GM18870 (cell line): ENCODE measurements at regions not wholly inside any gene's neighbourhood (a gene's known extent, or its start where the extent isn't known, plus 50 kb on each side); places are given as distances from the start of the nearest gene placed in this dataset.
"Not testable (repeated sequence)": the region's sequence is repeated elsewhere in the genome, so short reads cannot be mapped to it uniquely, and the experiment has no call there.

Source experiments
- ATAC-seq: cut with Tn5 transposase; IDR thresholded peaks from one replicate; pipeline ENCODE4 v1.9.1; 2021; ENCODE audit warnings: moderate library complexity; ENCODE audit not compliant: unreplicated experiment

DNA sequence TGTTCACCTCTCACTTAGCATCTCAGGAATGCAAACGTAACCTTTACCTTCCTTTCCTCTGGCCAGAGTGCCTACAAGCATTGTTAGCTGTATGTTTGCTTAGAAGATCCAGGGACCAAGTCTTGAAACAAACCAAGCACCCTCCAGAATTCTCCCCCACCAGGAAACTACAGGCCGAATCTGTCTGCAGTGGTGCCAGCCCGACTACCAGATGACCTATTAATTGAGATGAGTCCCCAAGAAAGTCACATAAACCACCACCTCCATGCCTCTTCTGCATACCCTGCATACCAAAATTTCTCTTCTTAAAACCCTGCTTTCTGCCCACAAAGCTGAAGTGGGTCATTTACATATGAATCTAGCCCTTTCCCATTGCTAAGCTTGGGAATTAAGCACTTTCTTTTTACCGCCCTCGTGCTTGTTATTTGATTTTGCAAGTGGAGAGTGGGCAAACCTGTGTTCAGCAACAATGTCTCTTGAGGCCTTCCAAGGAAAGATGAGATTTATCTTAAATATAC, 1239.1 kb downstream of the CDH12 start:
- ATAC-seq = no peak

DNA sequence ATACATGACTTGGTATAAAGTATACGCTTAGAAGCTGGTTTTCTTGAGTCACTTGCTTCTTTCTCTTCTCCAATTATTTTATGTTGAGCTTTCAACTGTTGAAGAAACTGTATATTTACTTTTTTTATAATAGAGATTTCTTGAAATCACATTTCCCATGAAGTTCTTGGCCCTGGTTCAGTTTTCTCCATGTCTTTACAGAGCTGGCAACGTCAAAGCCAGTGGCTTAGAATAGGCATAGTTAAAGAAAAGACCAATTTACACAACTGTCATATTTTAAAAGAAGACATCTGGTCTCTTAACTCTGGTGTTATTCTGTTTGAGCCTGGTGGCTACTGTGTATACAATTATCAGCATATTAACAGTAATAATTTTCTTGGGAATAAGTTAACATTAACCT, 1249.3 kb downstream of the CDH12 start:
- ATAC-seq = no peak

- ATAC-seq = no peak
These were observed 1258.6 kb downstream of the CDH12 start for GRCh38 chr5:21594566-21594965.

- no peak for ATAC-seq
These were observed 1259.9 kb downstream of the CDH12 start for GRCh38 chr5:21593261-21593660.

- no peak for ATAC-seq
These were observed 1271.6 kb downstream of the CDH12 start for GRCh38 chr5:21581508-21581907.

GRCh38 chr5:21574961-21575360, 1278.2 kb downstream of the CDH12 start:
- no peak for ATAC-seq

- ATAC-seq = no peak
These were observed 1278.7 kb downstream of the CDH12 start for GRCh38 chr5:21574438-21574837.

- ATAC-seq = no peak
These were observed 1279.5 kb downstream of the CDH12 start for GRCh38 chr5:21573416-21574314.

DNA sequence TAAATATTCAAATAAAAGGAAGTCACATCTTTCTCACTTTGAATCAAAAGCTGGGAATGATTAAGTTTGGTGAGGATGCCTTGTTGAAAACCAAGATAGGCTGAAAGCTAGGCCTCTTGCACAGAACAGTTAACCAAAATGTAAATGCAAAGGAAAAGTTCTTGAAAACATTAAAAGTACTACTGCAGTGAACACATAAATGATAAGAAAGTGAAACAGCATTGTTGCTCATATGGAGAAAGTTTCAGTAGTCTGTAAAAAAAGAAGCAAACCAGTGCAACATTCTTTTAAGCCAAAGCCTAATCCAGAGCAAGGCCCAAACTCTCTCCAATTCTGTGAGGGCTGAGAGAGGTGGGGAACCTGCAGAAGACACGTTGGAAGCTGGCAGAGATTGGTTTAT, 1281.9 kb downstream of the CDH12 start:
- ATAC-seq = not testable (repeated sequence)

DNA sequence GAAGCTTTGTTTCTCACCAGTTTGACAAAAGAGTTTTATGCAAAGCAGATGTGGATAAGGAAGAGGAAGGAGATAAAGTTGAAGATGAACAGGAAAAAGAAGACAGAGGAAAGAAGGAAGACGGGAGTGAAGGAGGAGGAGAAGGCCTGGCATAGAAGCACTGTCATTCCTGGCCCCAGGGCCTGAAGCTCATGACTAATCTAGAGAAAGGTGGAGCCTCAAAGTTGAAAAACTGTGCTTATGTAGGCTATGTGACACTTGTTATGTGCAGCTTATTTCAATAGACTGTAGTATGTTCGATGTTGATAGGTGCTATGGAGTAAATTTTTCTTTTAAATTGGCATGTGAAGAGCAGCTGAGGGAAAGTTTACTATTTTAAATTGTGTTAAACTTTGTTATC, 1294.0 kb downstream of the CDH12 start:
- not testable (repeated sequence) for ATAC-seq

DNA sequence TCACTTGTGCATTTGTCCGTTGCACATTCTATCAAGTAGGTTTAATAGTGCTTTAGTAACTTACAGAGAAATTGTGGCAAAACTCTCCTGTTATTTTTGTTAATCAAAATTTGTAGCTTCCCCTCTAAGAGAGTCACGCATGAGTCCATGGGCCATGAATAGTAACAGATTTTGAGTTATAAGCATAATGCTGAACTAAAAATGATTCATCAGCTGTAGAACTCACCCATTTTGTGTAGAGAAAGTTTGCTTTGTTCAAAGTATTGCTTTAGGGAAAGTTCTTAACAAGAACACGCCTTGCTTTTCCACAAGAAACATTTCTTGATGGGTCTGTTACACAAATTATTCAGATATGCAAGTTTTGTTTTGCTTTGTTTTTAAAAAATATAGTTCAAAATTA, 1300.9 kb downstream of the CDH12 start:
- not testable (repeated sequence) for ATAC-seq

- not testable (repeated sequence) for ATAC-seq
These were observed 1302.2 kb downstream of the CDH12 start for GRCh38 chr5:21550916-21551315.

- ATAC-seq = not testable (repeated sequence)
These were observed 1305.5 kb downstream of the CDH12 start for GRCh38 chr5:21547656-21548055.

DNA sequence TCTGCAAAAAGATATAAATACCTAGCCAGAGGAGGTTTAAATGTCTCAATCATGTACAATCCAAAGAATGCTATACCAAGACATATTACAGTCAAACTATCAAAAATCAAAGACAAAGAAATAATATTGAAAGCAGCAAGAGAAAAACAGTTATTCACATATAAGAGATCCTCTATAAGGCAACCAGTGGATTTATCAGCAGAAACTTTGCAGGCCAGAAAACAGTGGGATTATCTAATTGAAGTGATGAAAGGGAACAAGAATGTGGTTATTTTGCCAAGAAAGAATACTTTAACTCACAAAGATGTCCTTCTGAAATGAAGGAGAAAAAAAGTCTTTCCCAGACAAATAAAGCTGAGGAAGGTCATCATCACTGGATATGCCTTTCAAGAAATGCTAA, 1318.0 kb downstream of the CDH12 start:
- not testable (repeated sequence) for ATAC-seq

- not testable (repeated sequence) for ATAC-seq
These were observed 1332.0 kb downstream of the CDH12 start for GRCh38 chr5:21521157-21521556.

DNA sequence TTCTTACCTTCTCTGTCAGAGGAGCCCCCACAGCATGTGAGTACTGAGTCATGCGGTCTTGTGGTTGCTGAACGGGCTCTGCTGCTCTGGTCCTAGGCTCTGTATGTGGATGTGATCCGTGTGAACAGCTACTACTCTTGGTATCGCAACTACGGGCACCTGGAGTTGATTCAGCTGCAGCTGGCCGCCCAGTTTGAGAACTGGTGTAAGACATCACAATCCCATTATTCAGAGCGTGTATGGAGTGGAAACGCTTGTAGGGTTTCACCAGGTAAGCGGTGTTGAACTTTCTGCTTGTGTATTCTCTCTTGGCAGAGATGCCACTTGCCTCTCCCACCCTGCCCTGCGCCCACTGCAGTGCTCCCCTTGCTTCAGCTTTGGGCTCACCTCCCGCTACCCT, 1356.2 kb downstream of the CDH12 start:
- ATAC-seq = not testable (repeated sequence)

GRCh38 chr5:21496056-21496455, 1357.1 kb downstream of the CDH12 start:
- not testable (repeated sequence) for ATAC-seq

- not testable (repeated sequence) for ATAC-seq
These were observed 1357.9 kb downstream of the CDH12 start for GRCh38 chr5:21495235-21495634.

DNA sequence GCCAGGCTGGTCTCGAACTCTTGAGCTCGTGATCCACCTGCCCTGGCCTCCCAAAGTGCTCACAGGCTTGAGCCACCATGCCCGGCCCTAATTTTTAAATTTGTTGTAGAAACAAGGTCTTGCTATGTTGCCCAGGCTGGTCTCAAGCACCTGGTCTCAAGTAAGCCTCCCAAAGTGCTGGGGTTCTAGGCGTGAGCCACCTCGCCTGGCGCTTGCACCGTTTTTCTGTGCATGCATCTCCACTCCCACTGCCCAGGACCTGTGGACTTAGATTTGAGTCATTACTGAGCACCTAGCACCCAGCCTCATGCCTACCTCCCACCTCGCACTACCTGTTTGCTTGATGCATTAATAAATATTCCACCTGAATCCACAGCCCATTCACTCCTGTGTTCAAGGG, 1359.1 kb downstream of the CDH12 start:
- not testable (repeated sequence) for ATAC-seq

DNA sequence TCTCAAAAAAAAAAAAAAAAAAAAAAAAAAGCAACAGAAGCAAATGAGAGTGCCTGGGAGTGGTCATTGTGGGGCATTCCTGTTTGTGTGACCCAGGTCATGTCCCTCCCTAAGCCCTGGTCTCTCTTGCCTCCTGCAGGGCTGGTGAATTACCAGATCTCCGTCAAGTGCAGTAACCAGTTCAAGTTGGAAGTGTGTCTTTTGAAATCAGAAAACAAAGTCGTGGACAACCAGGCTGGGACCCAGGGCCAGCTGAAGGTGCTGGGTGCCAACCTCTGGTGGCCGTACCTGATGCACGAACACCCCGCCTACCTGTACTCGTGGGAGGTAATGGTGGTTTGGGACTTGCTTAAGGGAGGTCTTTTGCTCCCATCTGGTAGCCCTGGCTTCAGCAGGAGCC, 1362.0 kb downstream of the CDH12 start:
- not testable (repeated sequence) for ATAC-seq

DNA sequence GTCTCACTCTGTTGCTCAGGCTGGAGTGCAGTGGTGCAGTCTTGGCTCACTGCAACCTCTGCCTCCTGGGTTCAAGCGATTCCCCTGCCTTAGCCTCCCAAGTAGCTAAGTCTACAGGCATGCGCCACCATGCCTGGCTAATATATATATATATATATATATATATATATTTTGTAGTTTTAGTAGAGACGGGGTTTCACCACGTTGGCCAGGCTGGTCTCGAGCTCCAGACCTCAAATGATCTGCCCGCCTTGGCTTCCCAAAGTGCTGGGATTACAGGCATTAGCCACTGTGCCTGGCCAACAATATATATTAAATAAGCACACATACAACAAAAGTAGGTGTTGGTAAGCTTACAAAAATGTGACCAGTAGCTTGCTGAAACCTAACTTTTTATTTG, 1364.3 kb downstream of the CDH12 start:
- not testable (repeated sequence) for ATAC-seq

GRCh38 chr5:21485458-21486000, 1367.6 kb downstream of the CDH12 start:
- ATAC-seq = not testable (repeated sequence)
